Choroid plexus epithelial cell (primary cell): ENCODE measurements at regions not wholly inside any gene's neighbourhood (a gene's known extent, or its start where the extent isn't known, plus 50 kb on each side); places are given as distances from the start of the nearest gene placed in this dataset.
"Not testable (repeated sequence)": the region's sequence is repeated elsewhere in the genome, so short reads cannot be mapped to it uniquely, and the experiment has no call there.

Source experiments
- DNase-seq: peaks from one replicate; pipeline ENCODE4 v3.0.0-alpha.2; 2010; ENCODE audit warnings: low read depth
- H3K4me3 ChIP-seq: 2 replicates; pipeline ENCODE4 v1.5.1; 2011; ENCODE audit warnings: low read depth, mild to moderate bottlenecking, control low read depth, low read length, moderate library complexity
- TF ChIP-seq, protein P1 (sequence below): conservative IDR thresholded peaks from 2 replicates; pipeline ENCODE4 v1.5.1; 2011; ENCODE audit warnings: low read depth, mild to moderate bottlenecking, control low read depth, inconsistent platforms, low read length, moderate library complexity

DNA sequence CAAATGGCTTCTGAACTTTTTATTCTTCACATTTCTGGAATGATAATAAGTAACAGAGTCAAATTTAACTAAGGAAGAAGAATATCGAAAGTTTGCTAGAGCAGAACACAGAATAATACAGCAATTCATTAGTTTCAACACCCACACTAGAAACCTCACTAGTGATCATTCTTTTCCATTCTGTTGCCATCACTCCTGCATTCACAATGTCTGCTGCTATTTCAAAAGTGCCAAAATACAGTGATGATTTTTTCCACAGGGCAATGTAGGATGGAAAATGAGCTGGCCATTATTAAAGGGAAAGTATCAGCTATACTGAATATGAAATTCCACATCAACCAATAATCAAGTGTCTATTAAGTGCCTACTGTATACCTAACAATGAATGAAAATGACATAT lies 186.7 kb downstream of the USP46 start:
- no peak overlapping the region for H3K4me3 ChIP-seq
- no peak for DNase-seq
- TF ChIP-seq, protein P1, sequence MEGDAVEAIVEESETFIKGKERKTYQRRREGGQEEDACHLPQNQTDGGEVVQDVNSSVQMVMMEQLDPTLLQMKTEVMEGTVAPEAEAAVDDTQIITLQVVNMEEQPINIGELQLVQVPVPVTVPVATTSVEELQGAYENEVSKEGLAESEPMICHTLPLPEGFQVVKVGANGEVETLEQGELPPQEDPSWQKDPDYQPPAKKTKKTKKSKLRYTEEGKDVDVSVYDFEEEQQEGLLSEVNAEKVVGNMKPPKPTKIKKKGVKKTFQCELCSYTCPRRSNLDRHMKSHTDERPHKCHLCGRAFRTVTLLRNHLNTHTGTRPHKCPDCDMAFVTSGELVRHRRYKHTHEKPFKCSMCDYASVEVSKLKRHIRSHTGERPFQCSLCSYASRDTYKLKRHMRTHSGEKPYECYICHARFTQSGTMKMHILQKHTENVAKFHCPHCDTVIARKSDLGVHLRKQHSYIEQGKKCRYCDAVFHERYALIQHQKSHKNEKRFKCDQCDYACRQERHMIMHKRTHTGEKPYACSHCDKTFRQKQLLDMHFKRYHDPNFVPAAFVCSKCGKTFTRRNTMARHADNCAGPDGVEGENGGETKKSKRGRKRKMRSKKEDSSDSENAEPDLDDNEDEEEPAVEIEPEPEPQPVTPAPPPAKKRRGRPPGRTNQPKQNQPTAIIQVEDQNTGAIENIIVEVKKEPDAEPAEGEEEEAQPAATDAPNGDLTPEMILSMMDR, result no peak

DNA sequence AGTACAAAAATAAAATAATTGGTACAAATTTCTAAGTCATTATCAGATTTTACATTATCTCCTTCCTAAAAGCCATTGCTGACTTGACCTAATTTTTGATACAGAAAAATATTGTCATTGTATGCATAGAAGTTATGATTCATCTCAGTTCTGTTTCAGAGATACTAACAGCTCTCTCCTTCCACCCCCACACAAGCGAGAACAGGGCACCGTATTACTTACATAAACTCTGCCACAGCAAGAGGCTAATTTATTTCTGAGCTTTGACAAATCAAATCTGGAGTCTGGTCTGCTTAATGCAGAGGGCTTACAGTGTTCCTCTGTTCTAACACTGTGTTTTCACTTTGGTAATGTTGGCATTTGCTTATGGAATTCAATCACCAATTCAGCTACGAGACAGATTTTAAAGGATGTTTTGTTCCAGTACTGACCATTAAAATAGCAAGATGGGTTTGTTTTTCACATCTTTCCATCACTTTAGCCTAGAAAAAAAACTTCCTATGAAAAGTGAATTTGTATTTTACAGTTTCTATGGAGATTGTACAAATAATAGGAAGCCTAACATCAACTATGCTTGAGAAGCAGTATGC lies 181.8 kb downstream of the USP46 start:
- no peak for DNase-seq
- TF ChIP-seq, protein P1, result no peak
- no peak overlapping the region for H3K4me3 ChIP-seq

DNA sequence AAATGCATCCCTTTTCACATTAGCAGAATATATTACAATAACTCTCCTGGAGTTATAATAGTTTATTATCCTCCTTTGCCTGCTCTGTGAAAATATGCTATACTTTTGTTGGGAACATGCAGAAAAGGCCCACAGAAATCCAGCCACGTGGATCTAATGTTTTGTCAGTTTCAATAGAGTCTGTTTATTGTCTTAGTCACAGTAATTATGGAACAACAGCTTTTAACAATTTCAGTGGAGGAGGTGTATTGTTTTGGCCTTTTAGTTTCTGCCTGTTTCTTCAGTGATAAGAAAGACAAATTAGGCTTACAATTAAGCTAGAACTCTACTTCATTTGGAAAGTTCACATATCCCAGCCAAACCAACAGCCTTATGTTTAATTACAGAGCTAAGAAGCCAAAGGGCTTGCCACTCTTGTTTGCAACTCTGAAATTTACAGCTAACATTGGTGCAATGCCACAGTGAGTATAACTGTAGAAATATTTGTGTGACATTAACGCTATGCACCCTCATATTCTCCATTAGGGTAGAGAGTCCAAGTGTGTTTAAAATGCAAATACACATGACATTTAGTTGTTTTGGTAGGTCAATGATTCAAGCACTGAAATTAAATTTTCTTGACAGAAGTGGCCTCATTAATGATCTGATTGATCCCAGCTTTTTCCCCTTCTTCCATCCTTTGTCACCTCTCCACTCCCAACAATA lies 175.8 kb downstream of the USP46 start:
- no peak for DNase-seq
- H3K4me3 ChIP-seq, result no peak overlapping the region
- TF ChIP-seq, protein P1, result no peak

DNA sequence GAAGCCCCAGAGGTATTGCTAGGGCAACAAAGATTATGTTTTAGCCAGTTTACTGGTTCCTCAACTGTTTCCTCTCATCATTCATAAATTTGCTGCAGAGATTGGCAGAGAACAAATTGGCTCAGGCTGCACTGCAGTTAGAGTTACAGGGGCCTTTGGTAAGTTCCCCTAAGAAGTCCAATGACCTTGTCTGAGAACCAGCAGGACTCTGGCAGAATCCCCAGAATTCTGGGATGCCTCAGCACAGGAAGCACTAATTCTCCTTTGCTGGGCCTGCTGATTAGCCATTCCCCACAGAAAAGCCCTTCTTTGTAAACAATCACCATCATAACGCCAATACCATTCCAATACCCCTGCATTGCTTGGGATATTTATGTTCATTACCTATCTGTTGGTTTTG lies 151.3 kb downstream of the USP46 start:
- no peak overlapping the region for H3K4me3 ChIP-seq
- peak; percentile 34 for DNase-seq
- TF ChIP-seq, protein P1, result no peak

DNA sequence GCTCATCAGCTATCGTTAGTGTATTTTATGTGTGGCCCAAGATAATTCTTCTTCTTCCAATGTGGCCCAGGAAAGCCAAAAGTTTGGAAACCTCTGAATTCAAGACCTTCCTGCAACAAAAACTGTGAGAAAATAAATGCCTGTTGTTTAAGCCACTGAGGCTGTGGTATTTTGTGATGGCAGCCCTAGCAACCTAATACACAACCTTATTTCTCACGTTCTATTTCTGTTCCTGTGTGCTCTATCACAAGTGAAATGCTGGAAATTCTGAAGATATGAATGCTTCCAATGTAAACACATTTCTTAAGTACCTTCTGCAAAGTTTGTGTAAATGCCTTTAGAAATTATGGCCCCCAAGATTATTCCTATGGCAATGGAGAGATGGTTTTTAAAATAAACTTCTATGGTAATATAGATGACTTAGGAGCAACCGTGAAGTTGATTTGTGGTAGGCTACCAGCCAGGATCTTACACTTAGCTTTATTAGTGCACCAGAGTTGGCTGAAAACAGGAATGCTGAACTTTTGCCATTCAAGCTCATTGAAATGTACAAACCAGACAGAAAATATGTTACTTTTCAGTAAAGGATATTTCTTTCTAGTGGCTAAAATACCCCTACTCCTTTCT lies 148.0 kb downstream of the USP46 start:
- H3K4me3 ChIP-seq, result no peak overlapping the region
- TF ChIP-seq, protein P1, result no peak
- peak; percentile 2 for DNase-seq

DNA sequence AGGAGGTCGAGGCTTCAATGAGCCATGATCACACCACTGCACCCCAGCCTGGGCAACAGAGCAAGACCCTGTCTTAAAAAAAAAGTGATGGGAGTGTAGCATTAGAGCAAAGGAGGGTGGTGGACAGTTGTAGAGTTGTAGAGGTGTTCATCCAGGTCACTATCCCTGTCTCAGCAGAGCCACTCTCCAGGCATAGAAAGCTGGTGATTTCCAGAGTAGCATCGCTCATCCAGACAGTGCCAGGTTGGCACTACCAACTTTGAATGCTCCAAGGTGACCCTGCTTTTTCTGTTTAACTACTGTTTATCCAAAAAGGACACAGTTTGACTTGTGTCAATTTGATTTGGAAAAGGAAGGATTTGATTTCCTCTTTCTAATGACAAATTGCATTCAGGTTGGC lies 147.3 kb downstream of the USP46 start:
- no peak for DNase-seq
- no peak overlapping the region for H3K4me3 ChIP-seq
- TF ChIP-seq, protein P1, result no peak

DNA sequence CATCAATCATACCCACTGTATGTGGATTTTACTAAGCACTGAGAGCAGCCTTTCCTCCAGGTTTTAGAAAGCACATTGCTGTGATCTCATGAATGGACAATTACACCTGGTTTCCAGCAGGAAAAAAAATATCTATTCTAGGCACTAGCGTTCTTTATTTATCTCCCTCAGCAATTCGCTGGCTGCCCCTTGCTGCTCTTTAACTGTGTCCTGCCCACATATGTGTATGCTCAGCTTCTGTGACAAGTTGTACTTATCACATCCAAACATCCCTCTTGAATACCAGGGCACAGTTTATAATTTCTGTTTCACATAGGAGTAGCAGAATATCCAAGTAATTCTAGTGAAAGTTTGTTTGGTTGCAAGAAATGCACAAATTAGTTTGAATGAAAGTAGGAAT lies 146.8 kb downstream of the USP46 start:
- TF ChIP-seq, protein P1, result no peak

DNA sequence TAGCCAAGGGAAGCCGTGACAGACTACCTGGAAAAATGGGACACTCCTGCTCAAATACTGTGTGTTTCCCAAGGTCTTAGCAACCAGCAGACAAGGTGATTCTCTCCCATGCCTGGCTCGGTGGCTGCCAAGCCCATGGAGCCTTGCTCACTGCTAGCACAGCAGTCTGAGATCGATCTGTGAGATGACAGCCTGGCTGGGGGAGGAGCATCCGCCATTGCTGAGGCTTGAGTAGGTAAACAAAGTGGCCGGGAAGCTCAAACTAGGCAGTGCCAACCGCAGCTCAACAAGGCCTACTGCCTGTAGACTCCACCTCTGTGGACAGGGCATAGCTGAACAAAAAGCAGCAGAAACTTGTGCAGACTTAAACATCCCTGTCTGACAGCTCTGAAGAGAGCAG lies 137.0 kb downstream of the USP46 start:
- H3K4me3 ChIP-seq, DNase-seq: not testable (repeated sequence)

More for the DNA sequence above, 146.8 kb downstream of the USP46 start:
- no peak overlapping the region for H3K4me3 ChIP-seq
- no peak for DNase-seq
